Activated CD4-positive, CD25-positive, alpha-beta regulatory T cell treated with anti-CD3 and anti-CD28 coated beads, Interleukin-2, amount 50 U/mL, for 24 hours (primary cell): ENCODE measurements at regions not wholly inside any gene's neighbourhood (a gene's known extent, or its start where the extent isn't known, plus 50 kb on each side); places are given as distances from the start of the nearest gene placed in this dataset.

Source experiments
- ATAC-seq, 2 donors: fragments of 150-1000 bp; cut with Tn5 transposase; one replicate each; pipeline ENCODE4 v1.10.0; 2021; ENCODE audit warnings: mild to moderate bottlenecking in 1 of 2, moderate library complexity in 1 of 2

GRCh38 chr6:147869201-147869600 lies 360.7 kb downstream of the SAMD5 start:
- ATAC-seq = no peak

- no peak for ATAC-seq
These were observed 361.4 kb downstream of the SAMD5 start for GRCh38 chr6:147869869-147870268.

GRCh38 chr6:147870506-147871110 lies 362.1 kb downstream of the SAMD5 start:
- no peak for ATAC-seq

GRCh38 chr6:147872002-147872401 lies 363.5 kb downstream of the SAMD5 start:
- no peak for ATAC-seq

GRCh38 chr6:147873816-147874215 lies 365.3 kb downstream of the SAMD5 start:
- no peak for ATAC-seq

GRCh38 chr6:147874322-147874721 lies 365.8 kb downstream of the SAMD5 start:
- no peak for ATAC-seq

- no peak for ATAC-seq
These were observed 370.6 kb downstream of the SAMD5 start for GRCh38 chr6:147879031-147879580.

- ATAC-seq = no peak
These were observed 372.9 kb downstream of the SAMD5 start for GRCh38 chr6:147881432-147881831.

GRCh38 chr6:147888374-147888773 lies 379.9 kb downstream of the SAMD5 start:
- ATAC-seq = no peak

GRCh38 chr6:147891671-147892070 lies 383.2 kb downstream of the SAMD5 start:
- no peak for ATAC-seq

GRCh38 chr6:147892476-147892875 lies 384.0 kb downstream of the SAMD5 start:
- ATAC-seq = no peak

- ATAC-seq = no peak
These were observed 386.8 kb downstream of the SAMD5 start for GRCh38 chr6:147895272-147895671.

GRCh38 chr6:147900247-147900830 lies 391.8 kb downstream of the SAMD5 start:
- ATAC-seq = no peak

GRCh38 chr6:147903321-147903720 lies 394.8 kb downstream of the SAMD5 start:
- no peak for ATAC-seq

- no peak for ATAC-seq
These were observed 395.4 kb downstream of the SAMD5 start for GRCh38 chr6:147903931-147904330.

GRCh38 chr6:147904416-147904815 lies 395.9 kb downstream of the SAMD5 start:
- ATAC-seq = no peak

GRCh38 chr6:147905711-147906110 lies 397.2 kb downstream of the SAMD5 start:
- ATAC-seq = no peak

GRCh38 chr6:147906361-147906760 lies 397.9 kb downstream of the SAMD5 start:
- no peak for ATAC-seq

- ATAC-seq = no peak
These were observed 401.1 kb downstream of the SAMD5 start for GRCh38 chr6:147909640-147910039.

- no peak for ATAC-seq
These were observed 401.8 kb downstream of the SAMD5 start for GRCh38 chr6:147910281-147910680.

- no peak for ATAC-seq
These were observed 402.6 kb downstream of the SAMD5 start for GRCh38 chr6:147911057-147911456.

- ATAC-seq = no peak
These were observed 403.2 kb downstream of the SAMD5 start for GRCh38 chr6:147911686-147912085.

- no peak for ATAC-seq
These were observed 414.3 kb downstream of the SAMD5 start for GRCh38 chr6:147922799-147923198.

- no peak for ATAC-seq
These were observed 416.1 kb downstream of the SAMD5 start for GRCh38 chr6:147924598-147924997.

- ATAC-seq = no peak
These were observed 416.8 kb upstream of the SASH1 start for GRCh38 chr6:147925826-147926225.
